ENCODE measurements at regions not wholly inside any gene's neighbourhood (a gene's known extent, or its start where the extent isn't known, plus 50 kb on each side); places are given as distances from the start of the nearest gene placed in this dataset.

DNA sequence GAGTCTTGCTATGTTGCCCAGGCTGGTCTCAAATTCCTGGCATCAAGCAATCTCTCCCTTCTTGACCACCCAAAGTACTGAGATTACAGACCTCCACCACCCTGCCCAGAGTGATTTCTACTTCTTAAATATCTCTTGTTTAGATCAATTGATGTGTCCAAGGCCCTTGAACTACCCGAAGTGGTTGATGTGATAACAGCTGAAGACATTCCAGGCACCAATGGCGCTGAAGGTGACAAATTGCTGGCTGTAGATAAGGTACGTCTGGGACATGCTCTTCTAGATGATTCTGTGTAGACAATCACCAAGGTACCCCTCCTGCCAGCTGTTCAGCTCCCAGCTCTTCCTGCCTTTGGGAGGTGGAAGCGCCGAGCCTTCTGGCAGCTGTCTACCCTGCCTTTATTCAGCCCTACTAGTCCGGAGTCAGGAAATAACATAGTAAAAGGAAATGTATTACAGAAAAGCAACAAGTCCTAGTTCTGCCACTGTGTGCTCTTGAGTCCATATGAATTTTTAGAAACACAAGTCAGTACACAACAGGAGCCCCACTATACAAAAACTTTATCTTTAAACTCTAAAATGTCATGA lies 61.3 kb upstream of the BZW1 start:
- Histone ChIP-seq H3K36me3 (no peaks in the 10 kb centered on the region), H3K27me3 (no peaks in the 10 kb centered on the region), H3K4me1 (peaks cover 0 to 3% of the 10 kb centered on the region in 2 donors), H3K9me3 (no peaks in the 10 kb centered on the region), H3K27ac (no peak overlapping the region), H3K4me3 (no peak overlapping the region)
- intact Hi-C loops (cut with DNase I; ENCODE audit: low total_unique reads): no loop called here
- no peak for TF ChIP-seq POLR2A (IDR thresholded peaks at IDR 0.05)
- TF ChIP-seq, protein P1, sequence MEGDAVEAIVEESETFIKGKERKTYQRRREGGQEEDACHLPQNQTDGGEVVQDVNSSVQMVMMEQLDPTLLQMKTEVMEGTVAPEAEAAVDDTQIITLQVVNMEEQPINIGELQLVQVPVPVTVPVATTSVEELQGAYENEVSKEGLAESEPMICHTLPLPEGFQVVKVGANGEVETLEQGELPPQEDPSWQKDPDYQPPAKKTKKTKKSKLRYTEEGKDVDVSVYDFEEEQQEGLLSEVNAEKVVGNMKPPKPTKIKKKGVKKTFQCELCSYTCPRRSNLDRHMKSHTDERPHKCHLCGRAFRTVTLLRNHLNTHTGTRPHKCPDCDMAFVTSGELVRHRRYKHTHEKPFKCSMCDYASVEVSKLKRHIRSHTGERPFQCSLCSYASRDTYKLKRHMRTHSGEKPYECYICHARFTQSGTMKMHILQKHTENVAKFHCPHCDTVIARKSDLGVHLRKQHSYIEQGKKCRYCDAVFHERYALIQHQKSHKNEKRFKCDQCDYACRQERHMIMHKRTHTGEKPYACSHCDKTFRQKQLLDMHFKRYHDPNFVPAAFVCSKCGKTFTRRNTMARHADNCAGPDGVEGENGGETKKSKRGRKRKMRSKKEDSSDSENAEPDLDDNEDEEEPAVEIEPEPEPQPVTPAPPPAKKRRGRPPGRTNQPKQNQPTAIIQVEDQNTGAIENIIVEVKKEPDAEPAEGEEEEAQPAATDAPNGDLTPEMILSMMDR (IDR thresholded peaks at IDR 0.05): no peak
- DNase-seq: no peak

DNA sequence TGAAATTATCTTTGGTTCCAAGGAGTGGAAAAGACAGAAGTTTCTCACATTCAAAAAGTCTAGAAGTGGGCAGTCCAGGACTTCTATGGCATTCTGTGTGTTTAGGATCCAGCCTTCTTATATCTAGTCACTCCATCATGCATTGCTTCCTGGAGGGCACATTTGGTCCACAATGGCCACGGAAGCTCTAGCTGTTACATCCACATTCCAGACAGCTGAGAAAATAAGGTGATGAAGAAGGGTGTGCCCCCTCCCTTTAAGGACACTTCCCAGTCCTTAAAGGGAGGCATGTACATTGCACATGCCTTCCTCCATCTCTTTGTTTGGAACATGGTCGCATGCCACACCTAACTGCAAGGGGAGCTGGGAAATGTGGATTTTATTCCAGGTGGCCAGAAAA lies 59.9 kb upstream of the BZW1 start:
- peaks cover 0 to 3% of the 10 kb centered on the region in 2 donors for H3K4me1 ChIP-seq
- TF ChIP-seq, protein P1 (IDR thresholded peaks at IDR 0.05): no peak
- no peak for TF ChIP-seq POLR2A (IDR thresholded peaks at IDR 0.05)
- no peaks in the 10 kb centered on the region for H3K9me3 ChIP-seq
- no peaks in the 10 kb centered on the region for H3K27me3 ChIP-seq
- H3K36me3 ChIP-seq: no peaks in the 10 kb centered on the region
- H3K4me3 ChIP-seq: no peak overlapping the region
- no peak overlapping the region for H3K27ac ChIP-seq
- DNase-seq: no peak
- intact Hi-C loops (cut with DNase I; ENCODE audit: low total_unique reads): no loop called here

DNA sequence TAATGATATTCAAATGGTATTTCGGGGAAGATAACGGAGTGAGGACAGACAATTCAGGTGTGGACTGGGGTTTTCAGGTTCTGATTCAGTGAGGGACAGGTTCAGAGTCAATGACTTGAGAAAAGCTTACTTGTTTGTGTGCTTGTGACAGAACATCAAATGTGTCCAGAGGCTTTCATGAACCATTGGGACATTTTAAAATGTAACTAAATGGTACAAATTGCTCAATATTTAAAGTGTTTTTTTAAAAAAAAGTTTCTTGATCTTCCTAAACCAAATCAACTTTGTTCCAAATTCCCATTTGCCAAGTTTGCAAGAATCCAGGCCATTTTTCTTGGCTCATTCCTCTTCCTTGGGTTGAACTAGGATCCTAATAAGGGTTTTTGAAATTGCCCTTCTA lies 59.4 kb upstream of the BZW1 start:
- no peak for TF ChIP-seq POLR2A (IDR thresholded peaks at IDR 0.05)
- TF ChIP-seq, protein P1 (IDR thresholded peaks at IDR 0.05): no peak
- Histone ChIP-seq H3K4me1 (peaks cover 0 to 3% of the 10 kb centered on the region in 2 donors), H3K9me3 (no peaks in the 10 kb centered on the region), H3K36me3 (no peaks in the 10 kb centered on the region), H3K27ac (no peak overlapping the region), H3K4me3 (no peak overlapping the region), H3K27me3 (no peaks in the 10 kb centered on the region)
- intact Hi-C loops (cut with DNase I; ENCODE audit: low total_unique reads): no loop called here
- DNase-seq: no peak

DNA sequence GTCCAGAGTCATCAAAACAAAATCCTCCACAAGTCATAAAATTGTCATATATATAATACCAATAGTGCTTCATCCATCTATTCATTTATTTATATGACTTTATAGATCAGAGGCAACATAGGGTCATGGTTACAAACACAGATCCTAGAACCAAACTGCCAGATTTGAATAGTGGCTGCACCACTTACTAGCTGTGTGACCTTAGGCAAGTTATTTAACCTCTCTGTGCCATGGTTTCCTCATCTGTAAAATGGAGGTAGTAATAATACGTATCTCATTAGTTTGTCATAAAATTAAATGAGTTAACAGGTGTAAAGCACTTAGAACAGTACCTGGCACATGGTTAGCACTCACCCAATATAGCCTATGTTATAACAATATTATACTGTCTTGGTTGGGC lies 58.9 kb upstream of the BZW1 start:
- TF ChIP-seq, protein P1 (IDR thresholded peaks at IDR 0.05): no peak
- no peak for TF ChIP-seq POLR2A (IDR thresholded peaks at IDR 0.05)
- Histone ChIP-seq H3K4me1 (no peaks in the 10 kb centered on the region), H3K9me3 (no peaks in the 10 kb centered on the region), H3K27ac (no peak overlapping the region), H3K36me3 (no peaks in the 10 kb centered on the region), H3K4me3 (no peak overlapping the region), H3K27me3 (no peaks in the 10 kb centered on the region)
- intact Hi-C loops (cut with DNase I; ENCODE audit: low total_unique reads): no loop called here
- no peak for DNase-seq

DNA sequence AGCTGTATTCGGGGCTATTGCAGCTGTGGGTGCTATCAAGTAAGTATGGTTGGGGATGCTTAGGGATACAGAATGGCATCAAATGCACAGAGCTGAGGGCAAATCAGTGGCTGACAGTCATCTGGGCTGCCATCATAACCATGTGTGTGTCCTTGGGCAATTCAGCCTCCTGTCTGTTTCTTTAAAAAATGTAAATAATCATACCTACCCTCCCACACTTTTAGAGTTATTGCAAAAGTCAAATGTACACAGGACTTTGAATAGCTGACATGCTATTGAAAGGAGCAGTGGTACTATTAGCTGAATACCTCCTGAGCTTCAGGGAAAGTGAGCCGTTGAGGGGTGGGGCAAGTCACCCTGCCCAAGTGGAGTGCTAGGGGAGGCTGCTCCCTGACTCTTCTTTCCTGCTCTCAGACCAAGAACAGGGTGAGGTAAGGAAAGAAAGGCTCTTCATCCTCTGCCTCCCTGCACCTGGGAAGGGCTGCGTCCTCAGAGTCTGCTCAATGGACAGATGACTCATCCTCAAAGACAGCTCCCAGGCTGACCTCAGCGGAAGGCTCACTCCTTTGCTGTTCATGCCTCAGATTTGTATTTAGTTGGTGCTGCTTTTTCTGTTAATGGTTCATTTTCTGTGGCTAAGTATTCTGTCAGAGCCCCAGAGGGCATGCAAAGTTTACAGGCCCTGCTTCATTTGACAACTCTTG lies 54.9 kb upstream of the BZW1 start:
- H3K4me3 ChIP-seq: no peak overlapping the region
- no peaks in the 10 kb centered on the region for H3K27me3 ChIP-seq
- H3K9me3 ChIP-seq: no peaks in the 10 kb centered on the region
- no peak for DNase-seq
- TF ChIP-seq POLR2A (IDR thresholded peaks at IDR 0.05): no peak
- no peaks in the 10 kb centered on the region for H3K4me1 ChIP-seq
- H3K36me3 ChIP-seq: no peaks in the 10 kb centered on the region
- intact Hi-C loops (cut with DNase I; ENCODE audit: low total_unique reads): no loop called here
- H3K27ac ChIP-seq: no peak overlapping the region

Measured in uterus (tissue), 3 donors.